DND-41 (cell line): ENCODE measurements at regions not wholly inside any gene's neighbourhood (a gene's known extent, or its start where the extent isn't known, plus 50 kb on each side); places are given as distances from the start of the nearest gene placed in this dataset.

Experiments
- CTCF ChIP-seq: IDR thresholded peaks from 2 replicates; pipeline ENCODE4 v1.5.1; 2012; ENCODE audit warnings: borderline replicate concordance, low read length, moderate library complexity, mild to moderate bottlenecking; ENCODE audit not compliant: poor library complexity, severe bottlenecking; ENCODE audit errors: extremely low read depth
- EZH2 ChIP-seq: IDR thresholded peaks from 3 replicates; pipeline ENCODE4 v1.6.1; 2012; ENCODE audit warnings: borderline replicate concordance, low read depth, mild to moderate bottlenecking, moderate library complexity, low read length, inconsistent platforms; ENCODE audit not compliant: severe bottlenecking

DNA sequence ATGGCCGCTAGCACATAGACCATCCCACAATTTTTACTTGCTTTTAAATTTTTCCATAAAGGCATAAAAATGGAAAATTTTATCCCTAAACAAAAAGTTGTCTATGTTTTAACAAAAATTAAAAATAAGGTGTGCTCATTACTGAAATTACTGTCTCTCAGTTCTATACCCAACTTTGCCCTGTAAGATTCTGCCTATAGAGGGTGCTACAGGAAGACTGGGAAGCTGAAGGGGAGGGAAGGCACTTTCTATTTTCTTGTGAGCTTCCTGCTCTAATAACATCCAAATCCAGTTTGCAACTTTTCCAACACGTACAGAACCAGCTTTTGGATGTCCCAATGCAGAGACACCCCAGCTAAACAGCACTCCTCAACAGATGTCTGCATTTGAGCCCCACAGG is 666.9 kb downstream of the PLCL1 start:
- TF ChIP-seq CTCF (peak; percentile 41), EZH2 (no peak)
